GM12878 (cell line): ENCODE measurements at regions not wholly inside any gene's neighbourhood (a gene's known extent, or its start where the extent isn't known, plus 50 kb on each side); places are given as distances from the start of the nearest gene placed in this dataset.

Experiments
- ATAC-seq: fragments of 200-7000 bp; cut with Tn5 transposase; 3 replicates; pipeline ENCODE4 v1.9.1; 2020; ENCODE audit warnings: mild to moderate bottlenecking, moderate library complexity
- BruUV-seq: library from RNA; stranded (reverse); fragments of 400-500 nt; replicated peaks from 2 replicates; lab custom pipeline; 2021; lab: Mats Ljungman, UMichigan
- CTCF ChIA-PET: fragments of 300-600 bp; sonication (Branson Sonifier 250); formaldehyde crosslinking; extraction: SDS; loops from one replicate; lab custom pipeline; 2021; ENCODE audit warnings: inconsistent platforms; lab: Yijun Ruan, JAX
- POLR2A ChIA-PET: fragments of 350-600 bp; formaldehyde crosslinking; extraction: SDS; loops from one replicate; lab custom pipeline; 2021; ENCODE audit warnings: inconsistent platforms; lab: Charles Lee
- RAD21 ChIA-PET: fragments of 300-600 bp; sonication (Branson Sonifier 250); formaldehyde crosslinking; loops from one replicate; lab custom pipeline; 2023; ENCODE audit warnings: antibody characterized with exemption; ENCODE audit not compliant: unreplicated experiment; lab: Charles Lee
- SMC1A ChIA-PET: fragments of 300-600 bp; sonication (Branson Sonifier 250); formaldehyde crosslinking; loops from one replicate; lab custom pipeline; 2023; ENCODE audit not compliant: unreplicated experiment, uncharacterized antibody; lab: Charles Lee
- DNase-seq: peaks from one replicate; pipeline ENCODE4 v3.0.0-alpha.2; 2011; ENCODE audit warnings: low read depth, low spot score
- FAIRE-seq: peaks from 3 replicates; lab custom pipeline; 2011; peaks lifted over from hg19 to GRCh38; lab: Jason Lieb, UNC
- H2AFZ ChIP-seq: 2 replicates; pipeline ENCODE4 v1.6.0; 2011; ENCODE audit warnings: low read depth, low read length, control low read depth; ENCODE audit not compliant: control insufficient read depth
- H3K27ac ChIP-seq: 2 replicates; pipeline ENCODE4 v1.5.1; 2011; ENCODE audit warnings: control low read depth; ENCODE audit not compliant: control insufficient read depth, insufficient read depth
- H3K27me3 ChIP-seq, 2 experiments: replicated peaks in 1 of 2; 2 replicates each; pipeline versions ENCODE4 v1.6.0 to v1.6.1; 2011; ENCODE audit warnings: low read length in 1 of 2; ENCODE audit not compliant: control insufficient read depth in 2 of 2, insufficient read depth in 2 of 2
- H3K36me3 ChIP-seq, 2 experiments: 2 replicates each; pipeline ENCODE4 v1.5.1; 2011; ENCODE audit warnings: low read length in 1 of 2; ENCODE audit not compliant: control insufficient read depth in 2 of 2, insufficient read depth in 2 of 2
- H3K4me1 ChIP-seq: 2 replicates; pipeline ENCODE4 v1.6.1; 2011; ENCODE audit warnings: mild to moderate bottlenecking, low read length, moderate library complexity, mixed read lengths; ENCODE audit not compliant: control insufficient read depth, insufficient read depth
- H3K4me2 ChIP-seq: 2 replicates; pipeline ENCODE4 v1.6.0; 2011; ENCODE audit warnings: control low read depth; ENCODE audit not compliant: control insufficient read depth, insufficient read depth
- H3K4me3 ChIP-seq: fragments of 200-600 bp; sonication (generic); 2 replicates; pipeline ENCODE4 v1.5.1; 2016
- H3K79me2 ChIP-seq: 2 replicates; pipeline ENCODE4 v1.6.0; 2011; ENCODE audit warnings: low read length; ENCODE audit not compliant: control insufficient read depth, insufficient read depth
- H3K9ac ChIP-seq: 2 replicates; pipeline ENCODE4 v1.8.0; 2011; ENCODE audit warnings: low read length, control low read depth, mixed read lengths; ENCODE audit not compliant: control insufficient read depth, insufficient read depth
- H3K9me3 ChIP-seq: replicated peaks from 3 replicates; pipeline ENCODE4 v1.5.1; 2011; ENCODE audit warnings: mild to moderate bottlenecking, low read length; ENCODE audit not compliant: control insufficient read depth, insufficient read depth
- H4K20me1 ChIP-seq: 2 replicates; pipeline ENCODE4 v1.6.0; 2011; ENCODE audit not compliant: control insufficient read depth, insufficient read depth
- ASH2L ChIP-seq: fragments of 300-600, 200-600 bp; sonication (generic); IDR thresholded peaks from 2 replicates; pipeline ENCODE4 v1.6.1; 2017; ENCODE audit warnings: low read depth, mild to moderate bottlenecking, borderline replicate concordance
- CHD2 ChIP-seq: IDR thresholded peaks from 2 replicates; pipeline ENCODE4 v1.6.1; 2011; ENCODE audit warnings: low read depth, low read length, improper control_type of control experiment, borderline replicate concordance
- E2F4 ChIP-seq: IDR thresholded peaks from 2 replicates; pipeline ENCODE4 v1.6.1; 2012; ENCODE audit warnings: low read depth, low read length, improper control_type of control experiment
- NFIC ChIP-seq: IDR thresholded peaks from 2 replicates; pipeline ENCODE4 v1.6.1; 2012; ENCODE audit warnings: low read depth, mild to moderate bottlenecking, inconsistent platforms, low read length, moderate library complexity
- POLR2A ChIP-seq: IDR thresholded peaks from 2 replicates; pipeline ENCODE4 v1.6.1; 2011; ENCODE audit warnings: low read depth, mild to moderate bottlenecking, low read length
- POLR2AphosphoS2 ChIP-seq: IDR thresholded peaks from 2 replicates; pipeline ENCODE4 v1.6.1; 2011; ENCODE audit warnings: low read depth, mild to moderate bottlenecking, low read length, improper control_type of control experiment, moderate library complexity
- RAD51 ChIP-seq: fragments of 450-650 bp; IDR thresholded peaks from 2 replicates; pipeline ENCODE4 v1.6.1; 2016; ENCODE audit warnings: moderate library complexity, mild to moderate bottlenecking, inconsistent platforms
- RBBP5 ChIP-seq: fragments of 200-600 bp; sonication (generic); conservative IDR thresholded peaks from 2 replicates; pipeline ENCODE4 v1.6.1; 2016
- RCOR1 ChIP-seq: conservative IDR thresholded peaks from 2 replicates; pipeline ENCODE4 v1.6.1; 2012; ENCODE audit warnings: low read depth, low read length, improper control_type of control experiment
- SKIL ChIP-seq: fragments of 450-650 bp; IDR thresholded peaks from 2 replicates; pipeline ENCODE4 v1.6.1; 2017; ENCODE audit warnings: mild to moderate bottlenecking, low read depth, inconsistent platforms; ENCODE audit not compliant: poor library complexity, severe bottlenecking
- STAT1 ChIP-seq: fragments of 450-650 bp; conservative IDR thresholded peaks from 2 replicates; pipeline ENCODE4 v1.6.1; 2014; ENCODE audit warnings: antibody characterized with exemption, mild to moderate bottlenecking
- ZSCAN29 ChIP-seq: fragments of 450-650 bp; IDR thresholded peaks from 2 replicates; pipeline ENCODE4 v1.6.1; 2017; ENCODE audit warnings: mild to moderate bottlenecking, moderate library complexity
- ZZZ3 ChIP-seq: IDR thresholded peaks from 2 replicates; pipeline ENCODE4 v1.6.1; 2011; ENCODE audit warnings: low read depth; ENCODE audit not compliant: control insufficient read depth, insufficient read length
- WGBS: methylation state at CpG from one replicate; pipeline ENCODE4 v1.1.6; 2016; ENCODE audit warnings: low lambda C conversion rate; ENCODE audit not compliant: insufficient replicate concordance, insufficient coverage; ENCODE audit errors: missing lambda C conversion rate; 5-methylcytosine and 5-hydroxymethylcytosine counted together
- in situ Hi-C: fragments of 300-500 bp; cut with MboI; formaldehyde crosslinking; loops from 9 replicates; pipeline ENCODE4 v1.14.3; 2018; ENCODE audit warnings: mixed read lengths
- intact Hi-C: fragments of 100-400 bp; cut with micrococcal nuclease; formaldehyde crosslinking; loops from one replicate; pipeline ENCODE4 v1.14.2; 2022; ENCODE audit not compliant: unreplicated experiment
- TF ChIP-seq, protein P1 (sequence below): fragments of 450-650 bp; IDR thresholded peaks from 2 replicates; pipeline ENCODE4 v1.6.1; 2017; ENCODE audit warnings: borderline replicate concordance

DNA sequence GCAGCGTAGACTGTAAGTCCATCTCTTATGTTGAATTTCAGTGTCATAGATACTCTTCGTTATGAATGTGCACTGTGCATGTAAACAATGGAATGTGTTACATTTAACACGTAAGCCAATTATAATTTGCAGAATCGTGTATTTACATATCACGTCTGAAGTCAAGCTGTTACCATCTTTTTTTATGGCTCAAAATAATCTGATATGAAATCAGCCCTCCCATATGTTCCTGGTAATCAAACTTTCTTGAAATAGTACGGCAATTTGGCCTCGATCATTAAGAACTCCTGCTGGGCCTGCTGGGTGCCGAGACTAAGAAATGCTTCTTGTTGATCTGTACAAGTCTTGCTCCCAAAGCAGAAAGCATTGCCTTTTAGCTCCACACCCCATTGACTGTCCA is 89.6 kb upstream of the DOK5 start:
- no TSS peak for BruUV-seq
- ChIA-PET SMC1A (interaction anchor here (1.1 kb wide), 1 partner anchor 8 kb away, joined by 3 read pairs; no protein-coding TSS in a partner anchor), RAD21 (no interaction called here), CTCF (no interaction called here), POLR2A (no interaction called here)
- intact Hi-C loops (no loop called here), in situ Hi-C loops (no loop called here)
- ATAC-seq (no peak), FAIRE-seq (no peak), DNase-seq (no peak)
- Histone ChIP-seq H3K4me3 (no peak overlapping the region), H3K4me2 (no peak overlapping the region), H3K9me3 (no peaks in the 10 kb centered on the region), H3K36me3 (no peaks in the 10 kb centered on the region), H3K4me1 (no peaks in the 10 kb centered on the region), H3K79me2 (no peaks in the 10 kb centered on the region), H3K27me3 (no peaks in the 10 kb centered on the region; a peak in 2 of 4 replicates), H3K27ac (no peak overlapping the region), H4K20me1 (no peaks in the 10 kb centered on the region), H2AFZ (no peak overlapping the region), H3K9ac (no peak overlapping the region)
- WGBS, result 32% methylated on average over 8 of the region's 8 CpGs
- TF ChIP-seq ZZZ3, result no peak
- TF ChIP-seq NFIC, result no peak
- TF ChIP-seq, protein P1, sequence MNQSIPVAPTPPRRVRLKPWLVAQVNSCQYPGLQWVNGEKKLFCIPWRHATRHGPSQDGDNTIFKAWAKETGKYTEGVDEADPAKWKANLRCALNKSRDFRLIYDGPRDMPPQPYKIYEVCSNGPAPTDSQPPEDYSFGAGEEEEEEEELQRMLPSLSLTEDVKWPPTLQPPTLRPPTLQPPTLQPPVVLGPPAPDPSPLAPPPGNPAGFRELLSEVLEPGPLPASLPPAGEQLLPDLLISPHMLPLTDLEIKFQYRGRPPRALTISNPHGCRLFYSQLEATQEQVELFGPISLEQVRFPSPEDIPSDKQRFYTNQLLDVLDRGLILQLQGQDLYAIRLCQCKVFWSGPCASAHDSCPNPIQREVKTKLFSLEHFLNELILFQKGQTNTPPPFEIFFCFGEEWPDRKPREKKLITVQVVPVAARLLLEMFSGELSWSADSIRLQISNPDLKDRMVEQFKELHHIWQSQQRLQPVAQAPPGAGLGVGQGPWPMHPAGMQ, result no peak
- no peak for TF ChIP-seq RCOR1
- no peak for TF ChIP-seq STAT1
- TF ChIP-seq E2F4, result no peak
- no peak for TF ChIP-seq ZSCAN29
- no peak for TF ChIP-seq ASH2L
- no peak for TF ChIP-seq RAD51
- TF ChIP-seq CHD2, result no peak
- no peak for TF ChIP-seq SKIL
- TF ChIP-seq RBBP5, result no peak
- TF ChIP-seq POLR2A, result no peak
- TF ChIP-seq POLR2AphosphoS2, result no peak
